ENCODE measurements at regions not wholly inside any gene's neighbourhood (a gene's known extent, or its start where the extent isn't known, plus 50 kb on each side); places are given as distances from the start of the nearest gene placed in this dataset.

DNA sequence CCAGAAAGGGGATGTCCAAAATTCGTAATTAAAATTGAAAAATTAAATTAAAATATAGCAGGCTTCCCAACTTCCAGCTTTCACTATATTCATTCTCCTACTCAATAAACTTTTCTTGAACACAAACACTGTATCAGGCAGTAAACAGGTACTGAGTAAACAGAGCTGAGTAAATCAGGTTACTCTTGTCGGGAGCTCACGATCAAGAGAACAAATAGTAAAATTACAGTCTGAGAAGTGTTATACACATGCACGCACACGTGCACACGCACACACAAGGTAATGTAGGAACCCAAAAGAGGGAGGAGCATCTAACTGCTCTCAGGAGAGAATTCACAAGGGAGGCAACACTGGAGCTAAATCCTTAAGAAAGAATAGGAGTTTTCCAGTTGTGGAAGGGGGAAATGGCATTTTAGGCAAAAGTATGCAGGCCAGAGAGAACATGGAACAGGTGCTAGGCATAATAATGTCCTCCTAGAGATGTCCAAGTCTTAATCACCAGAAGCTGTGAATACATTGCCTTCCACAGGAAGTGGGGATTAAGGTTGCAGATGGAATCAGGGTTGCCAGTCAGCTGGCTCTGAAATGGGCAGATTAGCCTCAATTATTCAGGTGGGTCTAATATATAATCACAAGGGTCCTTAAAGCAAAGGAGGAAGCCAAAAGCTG lies 598.8 kb upstream of the BRINP1 start:
- Histone ChIP-seq H3K4me1 (replicated peaks in 1 of 2) (no peaks in the 10 kb centered on the region), H3K4me3 (no peak overlapping the region), H3K9me3 (replicated peaks in 1 of 3) (no peaks in the 10 kb centered on the region), H3K36me3 (replicated peaks in 1 of 2) (no peaks in the 10 kb centered on the region), H3K27me3 (no peaks in the 10 kb centered on the region), H3K27ac (no peak overlapping the region)
- intact Hi-C loops (cut with DNase I) = loop anchor here in 1 of 2 donors (10.0 kb wide), 2 partner anchors 507 to 567 kb away; no protein-coding TSS in a partner anchor
- 78 to 82% (median 81%) methylated on average over 6 of the region's 6 CpGs for WGBS, 4 donors
- TF ChIP-seq, protein P1, sequence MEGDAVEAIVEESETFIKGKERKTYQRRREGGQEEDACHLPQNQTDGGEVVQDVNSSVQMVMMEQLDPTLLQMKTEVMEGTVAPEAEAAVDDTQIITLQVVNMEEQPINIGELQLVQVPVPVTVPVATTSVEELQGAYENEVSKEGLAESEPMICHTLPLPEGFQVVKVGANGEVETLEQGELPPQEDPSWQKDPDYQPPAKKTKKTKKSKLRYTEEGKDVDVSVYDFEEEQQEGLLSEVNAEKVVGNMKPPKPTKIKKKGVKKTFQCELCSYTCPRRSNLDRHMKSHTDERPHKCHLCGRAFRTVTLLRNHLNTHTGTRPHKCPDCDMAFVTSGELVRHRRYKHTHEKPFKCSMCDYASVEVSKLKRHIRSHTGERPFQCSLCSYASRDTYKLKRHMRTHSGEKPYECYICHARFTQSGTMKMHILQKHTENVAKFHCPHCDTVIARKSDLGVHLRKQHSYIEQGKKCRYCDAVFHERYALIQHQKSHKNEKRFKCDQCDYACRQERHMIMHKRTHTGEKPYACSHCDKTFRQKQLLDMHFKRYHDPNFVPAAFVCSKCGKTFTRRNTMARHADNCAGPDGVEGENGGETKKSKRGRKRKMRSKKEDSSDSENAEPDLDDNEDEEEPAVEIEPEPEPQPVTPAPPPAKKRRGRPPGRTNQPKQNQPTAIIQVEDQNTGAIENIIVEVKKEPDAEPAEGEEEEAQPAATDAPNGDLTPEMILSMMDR (IDR thresholded peaks at IDR 0.05) = no peak
- no peak for TF ChIP-seq POLR2A (IDR thresholded peaks at IDR 0.05)
- no peak for DNase-seq

DNA sequence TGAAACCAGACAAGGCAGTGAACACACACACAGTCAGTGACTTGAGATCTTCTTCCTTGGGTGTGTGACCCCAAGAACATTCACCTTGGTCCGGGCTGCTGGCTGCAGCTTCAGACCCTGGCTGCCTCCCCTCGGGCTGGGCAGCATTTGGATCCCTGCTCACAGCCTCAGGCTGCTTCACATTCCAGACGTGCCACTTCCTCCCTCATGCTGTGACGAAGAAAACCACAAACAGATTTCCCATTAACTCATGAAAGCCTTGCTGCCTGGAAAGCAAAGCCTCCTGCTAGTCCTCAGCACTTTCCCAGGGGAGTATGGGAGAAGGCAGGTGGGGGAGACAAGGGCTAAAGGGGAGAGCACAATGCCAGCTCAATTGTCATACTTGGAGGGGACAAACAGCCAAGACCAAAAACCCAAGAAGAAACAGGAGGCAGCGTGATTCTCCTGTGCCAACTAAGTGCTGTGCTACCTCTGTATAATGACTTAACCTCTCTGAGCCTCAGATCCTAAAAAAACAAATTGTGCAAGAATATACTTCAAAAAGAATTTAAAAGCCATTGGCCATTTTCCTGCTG lies 594.6 kb upstream of the BRINP1 start:
- TF ChIP-seq, protein P1 (IDR thresholded peaks at IDR 0.05) = no peak
- TF ChIP-seq POLR2A (IDR thresholded peaks at IDR 0.05) = no peak
- intact Hi-C loops (cut with DNase I) = loop anchor here in 1 of 2 donors (5.0 to 10.0 kb wide), 3 partner anchors 383 to 571 kb away; no protein-coding TSS in a partner anchor
- peak in 2 of 7 donors; percentile 4 to 52 for DNase-seq
- WGBS, 4 donors = 13 to 18% (median 16%) methylated on average over 5 of the region's 5 CpGs
- Histone ChIP-seq H3K36me3 (replicated peaks in 1 of 2) (no peaks in the 10 kb centered on the region), H3K9me3 (replicated peaks in 1 of 3) (no peaks in the 10 kb centered on the region), H3K27ac (peak overlapping the region in 1 of 5 donors; percentile 40), H3K4me1 (replicated peaks in 1 of 2) (no peaks in the 10 kb centered on the region), H3K27me3 (no peaks in the 10 kb centered on the region), H3K4me3 (no peak overlapping the region)

DNA sequence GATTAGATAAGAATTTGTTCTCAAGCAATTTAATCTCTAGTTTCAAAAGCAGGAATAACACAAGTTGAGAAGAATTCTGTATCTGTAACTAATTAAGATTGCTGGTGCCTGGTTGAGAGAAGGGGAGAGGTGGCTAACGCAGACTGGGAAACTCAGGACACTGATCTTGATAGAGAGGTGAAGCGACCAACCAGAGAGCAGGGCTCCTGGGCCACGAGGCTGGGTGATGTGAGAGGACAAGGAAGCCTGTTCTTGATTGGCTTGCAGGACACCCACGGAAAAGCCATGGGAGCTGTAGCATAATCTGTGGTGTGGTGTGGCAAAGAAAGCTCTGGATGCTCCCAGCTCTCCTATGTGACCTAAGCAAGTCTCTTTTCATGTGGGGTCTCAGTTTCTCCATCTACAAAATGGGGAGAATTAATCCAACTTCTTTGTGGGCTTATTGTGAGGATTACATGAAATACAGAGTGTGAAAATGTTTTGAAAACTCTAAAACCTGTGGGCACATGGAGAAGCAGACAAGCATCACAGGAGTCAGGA lies 594.1 kb upstream of the BRINP1 start:
- intact Hi-C loops (cut with DNase I) = loop anchor here in 1 of 2 donors (5.0 to 10.0 kb wide), 3 partner anchors 384 to 571 kb away; no protein-coding TSS in a partner anchor
- H3K27me3 ChIP-seq = no peaks in the 10 kb centered on the region
- H3K36me3 ChIP-seq (replicated peaks in 1 of 2) = no peaks in the 10 kb centered on the region
- 36 to 45% (median 43%) methylated on average over 4 of the region's 4 CpGs for WGBS, 4 donors
- no peaks in the 10 kb centered on the region for H3K4me1 ChIP-seq (replicated peaks in 1 of 2)
- TF ChIP-seq POLR2A (IDR thresholded peaks at IDR 0.05) = no peak
- TF ChIP-seq, protein P1 (IDR thresholded peaks at IDR 0.05) = no peak
- no peak overlapping the region for H3K4me3 ChIP-seq
- no peaks in the 10 kb centered on the region for H3K9me3 ChIP-seq (replicated peaks in 1 of 3)
- H3K27ac ChIP-seq = peak overlapping the region in 1 of 5 donors; percentile 40
- DNase-seq = peak in 3 of 7 donors; percentile 12 to 63 (median 27)

DNA sequence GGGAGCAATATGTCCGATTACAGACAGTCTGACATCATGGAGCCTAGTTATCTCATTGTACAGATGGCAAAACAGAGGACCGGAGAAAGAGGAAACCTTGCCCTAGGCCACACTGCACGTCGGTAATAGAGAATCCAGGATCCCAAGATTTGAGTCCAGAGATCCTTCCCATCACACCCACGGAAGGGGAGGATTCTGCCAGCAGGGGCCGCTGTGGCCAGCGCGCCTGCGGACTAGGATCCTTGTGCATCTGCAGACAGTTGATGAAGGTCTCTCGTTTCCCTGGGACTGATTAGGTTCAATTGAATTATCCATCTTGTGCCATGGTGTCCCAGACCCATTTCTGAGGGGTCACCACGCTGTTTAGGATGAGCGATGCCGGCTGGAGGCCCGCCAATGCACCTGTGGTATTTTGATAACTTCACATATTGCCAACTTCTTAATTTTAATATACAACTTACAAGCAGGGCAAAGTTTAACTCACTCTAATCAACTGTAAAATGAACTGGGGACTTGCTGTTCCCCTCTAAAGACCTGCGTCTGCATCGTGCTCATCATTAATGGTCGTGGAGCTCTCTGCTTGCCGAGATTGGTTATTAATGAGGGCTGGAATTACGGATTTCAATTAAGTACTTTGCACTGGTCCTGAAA lies 592.7 kb upstream of the BRINP1 start:
- Histone ChIP-seq H3K36me3 (replicated peaks in 1 of 2) (no peaks in the 10 kb centered on the region), H3K27ac (no peak overlapping the region), H3K27me3 (no peaks in the 10 kb centered on the region), H3K4me3 (no peak overlapping the region), H3K4me1 (replicated peaks in 1 of 2) (no peaks in the 10 kb centered on the region), H3K9me3 (replicated peaks in 1 of 3) (no peaks in the 10 kb centered on the region)
- peak; percentile 41 to 72 (median 63) for DNase-seq
- intact Hi-C loops (cut with DNase I) = loop anchor here in 1 of 2 donors (5.0 to 10.0 kb wide), 3 partner anchors 385 to 573 kb away; no protein-coding TSS in a partner anchor
- 30 to 37% (median 32%) methylated on average over 19 of the region's 19 CpGs for WGBS, 4 donors
- TF ChIP-seq POLR2A (IDR thresholded peaks at IDR 0.05) = no peak
- TF ChIP-seq, protein P1 (IDR thresholded peaks at IDR 0.05) = peak; percentile 54 to 76 (median 62)
